SK-N-SH treated with all-trans-retinoic acid at 6 μM for 48 hours (cell line): ENCODE measurements at regions not wholly inside any gene's neighbourhood (a gene's known extent, or its start where the extent isn't known, plus 50 kb on each side); places are given as distances from the start of the nearest gene placed in this dataset.
A peak's percentile ranks its signal among the peaks of the same experiment; 100 is the strongest.

Experiments used
- ATAC-seq: fragments of 200-7000 bp; cut with Tn5 transposase; 3 replicates; pipeline ENCODE4 v1.9.1; 2020; ENCODE audit warnings: mild to moderate bottlenecking, moderate library complexity
- ARNTL ChIP-seq: fragments of 450-650 bp; formaldehyde crosslinking; IDR thresholded peaks from 2 replicates; pipeline ENCODE4 v1.5.0; 2020; ENCODE audit warnings: low read depth, mild to moderate bottlenecking, moderate library complexity, borderline replicate concordance
- BACH2 ChIP-seq: fragments of 250-450 bp; sonication (Bioruptor Pico); IDR thresholded peaks from 2 replicates; pipeline ENCODE4 v1.9.0; 2021; ENCODE audit warnings: mild to moderate bottlenecking, borderline replicate concordance
- ESRRG ChIP-seq: fragments of 250-450 bp; sonication (Bioruptor Pico); IDR thresholded peaks from 2 replicates; pipeline ENCODE4 v1.6.1; 2021; ENCODE audit warnings: mild to moderate bottlenecking
- GLIS3 ChIP-seq: fragments of 250-450 bp; sonication (Bioruptor Pico); IDR thresholded peaks from 2 replicates; pipeline ENCODE4 v1.5.0; 2020; ENCODE audit warnings: mild to moderate bottlenecking, moderate library complexity
- ISL1 ChIP-seq: fragments of 250-450 bp; sonication (Bioruptor Pico); IDR thresholded peaks from 2 replicates; pipeline ENCODE4 v2.1.2; 2022; ENCODE audit warnings: mild to moderate bottlenecking, moderate library complexity
- OSR1 ChIP-seq: fragments of 250-450 bp; sonication (Bioruptor Pico); IDR thresholded peaks from 2 replicates; pipeline ENCODE4 v1.8.0; 2022; ENCODE audit warnings: moderate library complexity, mild to moderate bottlenecking, inconsistent platforms
- SNAI2 ChIP-seq: fragments of 250-450 bp; sonication (Bioruptor Pico); IDR thresholded peaks from 2 replicates; pipeline ENCODE4 v1.5.0; 2020; ENCODE audit warnings: mild to moderate bottlenecking, moderate library complexity
- TCF4 ChIP-seq: fragments of 250-450 bp; sonication (Bioruptor Pico); IDR thresholded peaks from 2 replicates; pipeline ENCODE4 v1.8.0; 2021; ENCODE audit warnings: mild to moderate bottlenecking, moderate library complexity, borderline replicate concordance
- TOX ChIP-seq: fragments of 250-450 bp; sonication (Bioruptor Pico); IDR thresholded peaks from 2 replicates; pipeline ENCODE4 v1.8.0; 2021; ENCODE audit warnings: mild to moderate bottlenecking, moderate library complexity, borderline replicate concordance
- ZC3H10 ChIP-seq: fragments of 250-450 bp; sonication (Bioruptor Pico); IDR thresholded peaks from 2 replicates; pipeline ENCODE4 v1.5.1; 2021; ENCODE audit warnings: mild to moderate bottlenecking, moderate library complexity
- ZFP3 ChIP-seq: fragments of 250-450 bp; sonication (Bioruptor Pico); IDR thresholded peaks from 2 replicates; pipeline ENCODE4 v1.5.0; 2020; ENCODE audit warnings: mild to moderate bottlenecking, moderate library complexity
- ZFP30 ChIP-seq: fragments of 450-650 bp; formaldehyde crosslinking; IDR thresholded peaks from 2 replicates; pipeline ENCODE4 v1.5.0; 2022; ENCODE audit warnings: mild to moderate bottlenecking, moderate library complexity
- ZNF565 ChIP-seq: fragments of 450-650 bp; formaldehyde crosslinking; conservative IDR thresholded peaks from 2 replicates; pipeline ENCODE4 v1.5.0; 2020; ENCODE audit warnings: low read depth, mild to moderate bottlenecking, moderate library complexity
- ZNF70 ChIP-seq: fragments of 450-650 bp; formaldehyde crosslinking; IDR thresholded peaks from 2 replicates; pipeline ENCODE4 v1.5.0; 2020; ENCODE audit warnings: mild to moderate bottlenecking, moderate library complexity
- TF ChIP-seq, protein P1 (sequence below): fragments of 250-450 bp; sonication (Bioruptor Pico); IDR thresholded peaks from 2 replicates; pipeline ENCODE4 v1.8.0; 2020; ENCODE audit warnings: mild to moderate bottlenecking, moderate library complexity, borderline replicate concordance
- TF ChIP-seq, protein P2 (sequence below): fragments of 250-450 bp; sonication (Bioruptor Pico); IDR thresholded peaks from 2 replicates; pipeline ENCODE4 v1.8.0; 2021; ENCODE audit warnings: low read depth, mild to moderate bottlenecking, moderate library complexity, borderline replicate concordance

DNA sequence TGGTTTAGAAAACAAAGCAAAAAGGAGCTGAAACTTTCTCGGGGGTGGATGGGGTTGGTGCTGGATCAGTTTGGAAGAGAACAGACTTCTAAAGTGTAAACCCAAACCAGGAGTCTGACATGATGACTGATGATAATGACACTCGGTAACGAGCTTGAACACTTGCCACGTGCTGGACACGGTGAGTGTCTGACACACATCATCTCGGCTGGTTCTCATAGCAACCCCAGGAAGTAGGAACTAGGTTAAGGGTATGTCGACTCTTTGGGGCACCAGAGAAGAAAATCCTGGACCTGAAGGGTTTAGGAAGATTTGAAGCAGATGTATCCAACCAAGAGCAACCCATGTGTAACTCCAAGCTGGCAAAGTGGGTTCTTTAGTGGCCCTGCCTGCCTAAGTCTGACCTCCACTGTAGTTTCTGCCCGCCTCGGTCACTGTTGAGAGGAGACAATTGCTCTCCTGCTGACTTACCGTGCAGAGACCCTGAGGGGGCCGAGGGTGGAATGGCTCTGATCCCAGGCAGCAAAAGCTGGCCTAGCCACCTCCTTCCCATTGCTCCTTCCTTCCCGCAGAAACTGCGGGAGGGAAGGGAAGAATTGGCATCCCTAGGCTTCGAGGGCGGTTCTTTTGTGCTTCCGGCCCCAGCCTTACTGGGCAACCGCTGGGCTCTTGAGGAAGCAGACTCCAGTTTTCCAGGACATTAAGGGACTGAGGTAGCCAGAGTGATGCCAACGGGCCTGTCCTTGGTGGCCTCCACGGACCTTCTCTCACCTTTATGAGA is 156.0 kb downstream of the TOMM20 start:
- ATAC-seq, result no peak
- TF ChIP-seq ZC3H10 (no peak), BACH2 (no peak), TCF4 (CRISPR knock-in tag) (no peak), OSR1 (no peak), ZNF565 (no peak)
- TF ChIP-seq, protein P1, sequence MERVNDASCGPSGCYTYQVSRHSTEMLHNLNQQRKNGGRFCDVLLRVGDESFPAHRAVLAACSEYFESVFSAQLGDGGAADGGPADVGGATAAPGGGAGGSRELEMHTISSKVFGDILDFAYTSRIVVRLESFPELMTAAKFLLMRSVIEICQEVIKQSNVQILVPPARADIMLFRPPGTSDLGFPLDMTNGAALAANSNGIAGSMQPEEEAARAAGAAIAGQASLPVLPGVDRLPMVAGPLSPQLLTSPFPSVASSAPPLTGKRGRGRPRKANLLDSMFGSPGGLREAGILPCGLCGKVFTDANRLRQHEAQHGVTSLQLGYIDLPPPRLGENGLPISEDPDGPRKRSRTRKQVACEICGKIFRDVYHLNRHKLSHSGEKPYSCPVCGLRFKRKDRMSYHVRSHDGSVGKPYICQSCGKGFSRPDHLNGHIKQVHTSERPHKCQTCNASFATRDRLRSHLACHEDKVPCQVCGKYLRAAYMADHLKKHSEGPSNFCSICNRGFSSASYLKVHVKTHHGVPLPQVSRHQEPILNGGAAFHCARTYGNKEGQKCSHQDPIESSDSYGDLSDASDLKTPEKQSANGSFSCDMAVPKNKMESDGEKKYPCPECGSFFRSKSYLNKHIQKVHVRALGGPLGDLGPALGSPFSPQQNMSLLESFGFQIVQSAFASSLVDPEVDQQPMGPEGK (CRISPR knock-in tag), result no peak

DNA sequence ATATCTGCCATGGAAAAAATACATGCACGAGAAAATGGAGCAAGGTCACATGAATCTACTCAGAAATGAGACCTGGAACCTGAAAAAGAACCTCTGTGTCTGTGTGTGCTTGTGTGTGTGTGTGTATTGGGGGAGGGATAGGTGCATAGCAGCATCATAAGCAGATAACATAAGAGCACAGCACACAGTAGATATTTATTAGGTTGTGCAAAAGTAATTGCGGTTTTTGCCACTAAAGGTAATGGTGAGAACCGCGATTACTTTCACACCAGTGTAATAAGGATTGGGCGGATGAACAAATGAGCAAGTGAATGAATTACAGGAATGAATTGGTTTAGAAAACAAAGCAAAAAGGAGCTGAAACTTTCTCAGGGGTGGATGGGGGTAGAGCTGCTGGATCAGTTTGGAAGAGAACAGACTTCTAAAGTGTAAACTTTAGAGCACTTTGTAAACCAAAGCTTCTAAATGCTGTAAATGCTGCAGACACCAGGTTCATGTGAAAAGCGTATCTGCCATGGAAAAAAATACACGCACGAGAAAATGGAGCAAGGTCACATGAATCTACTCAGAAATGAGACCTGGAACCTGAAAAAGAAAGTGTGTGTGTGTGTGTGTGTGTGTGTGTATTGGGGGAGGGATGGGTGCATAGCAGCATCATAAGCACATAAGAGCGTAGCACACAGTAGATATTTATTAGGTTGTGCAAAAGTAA is 156.9 kb downstream of the TOMM20 start:
- TF ChIP-seq SNAI2 (CRISPR knock-in tag) (no peak), ISL1 (no peak), ARNTL (CRISPR knock-in tag) (no peak), ZFP30 (CRISPR knock-in tag) (no peak), ZNF565 (no peak), GLIS3 (CRISPR knock-in tag) (no peak), ZNF70 (CRISPR knock-in tag) (no peak)
- ATAC-seq, result no peak

DNA sequence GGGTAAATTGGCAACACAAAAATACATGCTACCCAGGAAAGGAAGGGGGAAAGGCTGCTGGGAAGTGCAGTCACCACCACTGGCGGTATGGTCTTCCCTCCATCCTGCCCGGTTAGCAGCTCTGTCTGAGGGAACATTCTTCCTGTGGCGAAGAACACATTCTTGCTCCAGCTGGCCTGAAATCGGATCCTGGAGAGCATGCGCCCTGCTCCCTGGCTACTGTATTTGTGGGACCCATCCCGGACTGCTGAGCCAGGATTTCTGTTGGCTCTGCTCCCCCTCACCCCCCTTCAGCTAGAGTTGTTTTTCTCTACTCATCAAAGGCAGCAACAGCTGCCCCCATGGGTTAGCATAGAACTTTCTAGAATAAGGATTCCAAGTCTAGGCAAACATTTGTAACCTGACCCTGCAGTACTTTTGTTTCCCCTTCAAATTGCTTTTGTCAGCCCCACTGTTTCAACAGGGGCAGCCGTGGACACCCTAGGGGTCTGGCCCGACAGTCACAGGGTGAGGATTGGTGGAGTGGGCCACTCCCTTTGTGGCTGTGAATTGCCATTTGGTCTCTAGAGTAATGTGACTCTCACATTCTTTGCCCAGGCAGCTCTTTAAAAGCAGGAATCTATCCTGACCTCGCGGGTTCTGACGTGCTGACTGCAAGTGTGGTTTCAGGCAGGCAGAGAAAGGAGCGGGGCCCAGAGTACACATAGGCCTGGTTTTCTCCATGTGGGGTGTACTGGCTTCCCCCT is 157.7 kb downstream of the TOMM20 start:
- TF ChIP-seq ZFP30 (CRISPR knock-in tag), result no peak
- peak; percentile 78; the same call in 1 of the 2 replicates for TF ChIP-seq OSR1
- peak; percentile 88 for ATAC-seq

DNA sequence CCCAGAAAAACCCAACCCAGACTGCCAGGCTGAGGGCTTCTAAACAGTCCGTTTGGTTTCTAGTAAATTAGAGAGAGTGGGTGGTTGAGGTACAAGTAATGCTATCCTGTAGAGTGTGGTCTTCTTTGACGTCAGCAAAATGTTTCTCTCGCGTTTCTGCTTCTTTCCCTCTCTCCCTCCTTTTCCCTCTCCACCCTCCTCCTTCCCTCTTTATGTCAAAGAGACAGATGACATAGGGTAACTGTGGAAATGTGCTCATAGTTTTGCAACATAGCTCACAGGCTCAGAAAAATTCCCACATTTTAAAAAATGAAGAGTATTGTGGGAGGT is 158.3 kb downstream of the TOMM20 start:
- no peak for TF ChIP-seq ZNF70 (CRISPR knock-in tag)
- TF ChIP-seq OSR1, result no peak
- peak; percentile 50; the same call in 1 of the 2 replicates for TF ChIP-seq TOX (CRISPR knock-in tag)
- no peak for TF ChIP-seq ZFP3 (CRISPR knock-in tag)
- TF ChIP-seq ZC3H10, result peak; percentile 53; the same call in 1 of the 2 replicates
- ATAC-seq, result peak; percentile 56

DNA sequence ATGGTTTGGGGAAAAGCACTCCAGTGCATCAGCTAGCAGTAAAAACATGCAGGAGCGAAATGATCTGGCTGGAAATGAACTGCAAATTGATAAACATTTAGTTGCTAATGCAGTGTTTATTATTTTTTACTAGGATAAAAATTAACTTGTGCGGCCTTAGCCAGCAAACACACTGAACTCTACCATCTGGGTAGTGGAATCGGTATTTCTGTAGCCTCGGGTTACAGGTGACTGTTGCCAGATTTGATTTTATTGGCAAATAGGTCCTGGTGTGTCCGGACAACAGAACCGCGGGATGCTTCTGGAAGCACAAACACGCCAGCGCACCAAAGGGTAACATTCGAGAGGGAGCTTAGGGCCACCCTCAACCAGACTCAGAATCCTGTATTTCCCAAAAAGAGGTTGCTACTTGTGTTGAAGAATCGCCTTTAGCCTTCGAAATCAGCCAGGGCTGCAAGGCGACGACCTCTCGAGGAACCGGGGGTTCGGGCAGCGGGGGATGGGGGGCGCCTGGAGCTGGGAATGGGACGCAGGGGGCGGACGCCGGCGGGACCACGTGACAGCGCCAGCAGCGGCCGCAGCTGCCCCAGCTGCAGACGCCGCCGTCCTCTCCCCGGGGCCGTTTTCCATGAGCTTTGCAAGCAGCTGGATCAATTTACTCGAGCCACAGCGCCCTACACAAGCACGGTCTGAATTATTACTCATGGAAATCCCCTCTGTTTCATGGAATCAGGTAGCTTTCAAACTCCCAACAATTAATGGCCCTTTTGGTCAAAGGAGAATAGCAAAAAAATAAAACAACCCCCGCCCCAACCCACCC is 158.8 kb downstream of the TOMM20 start:
- TF ChIP-seq TOX (CRISPR knock-in tag) (0 out of 2 replicates have a peak, but pooled peaks have one; percentile 43), ESRRG (CRISPR knock-in tag) (no peak)
- TF ChIP-seq, protein P1 (CRISPR knock-in tag), result no peak
- TF ChIP-seq, protein P2, sequence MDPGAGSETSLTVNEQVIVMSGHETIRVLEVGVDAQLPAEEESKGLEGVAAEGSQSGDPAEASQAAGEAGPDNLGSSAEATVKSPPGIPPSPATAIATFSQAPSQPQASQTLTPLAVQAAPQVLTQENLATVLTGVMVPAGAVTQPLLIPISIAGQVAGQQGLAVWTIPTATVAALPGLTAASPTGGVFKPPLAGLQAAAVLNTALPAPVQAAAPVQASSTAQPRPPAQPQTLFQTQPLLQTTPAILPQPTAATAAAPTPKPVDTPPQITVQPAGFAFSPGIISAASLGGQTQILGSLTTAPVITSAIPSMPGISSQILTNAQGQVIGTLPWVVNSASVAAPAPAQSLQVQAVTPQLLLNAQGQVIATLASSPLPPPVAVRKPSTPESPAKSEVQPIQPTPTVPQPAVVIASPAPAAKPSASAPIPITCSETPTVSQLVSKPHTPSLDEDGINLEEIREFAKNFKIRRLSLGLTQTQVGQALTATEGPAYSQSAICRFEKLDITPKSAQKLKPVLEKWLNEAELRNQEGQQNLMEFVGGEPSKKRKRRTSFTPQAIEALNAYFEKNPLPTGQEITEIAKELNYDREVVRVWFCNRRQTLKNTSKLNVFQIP (CRISPR knock-in tag), result no peak
- ATAC-seq, result peak; percentile 62
